NCI-H526 (cell line): ENCODE measurements at regions not wholly inside any gene's neighbourhood (a gene's known extent, or its start where the extent isn't known, plus 50 kb on each side); places are given as distances from the start of the nearest gene placed in this dataset.
"Not testable (repeated sequence)": the region's sequence is repeated elsewhere in the genome, so short reads cannot be mapped to it uniquely, and the experiment has no call there.

Source experiments
- DNase-seq, 2 experiments: peaks; one replicate each; lab custom pipeline; 2025; lab: John Stamatoyannopoulos, UW

GRCh38 chr21:25240974-25241373 lies 366.3 kb downstream of the MRPL39 start:
- DNase-seq = no peak

GRCh38 chr21:25234857-25235801 lies 372.2 kb downstream of the MRPL39 start:
- no peak for DNase-seq

GRCh38 chr21:25220954-25221353 lies 386.3 kb downstream of the MRPL39 start:
- DNase-seq = no peak

GRCh38 chr21:25220169-25220568 lies 387.1 kb downstream of the MRPL39 start:
- no peak for DNase-seq

GRCh38 chr21:25215698-25216384 lies 391.4 kb downstream of the MRPL39 start:
- DNase-seq = no peak

- no peak for DNase-seq
Observed at GRCh38 chr21:25214676-25215075, 392.6 kb downstream of the MRPL39 start.

GRCh38 chr21:25199944-25200343 lies 407.3 kb downstream of the MRPL39 start:
- DNase-seq = no peak

GRCh38 chr21:25191141-25191540 lies 416.1 kb downstream of the MRPL39 start:
- no peak for DNase-seq

GRCh38 chr21:25189497-25189896 lies 417.8 kb downstream of the MRPL39 start:
- no peak for DNase-seq

GRCh38 chr21:25188677-25189079 lies 418.6 kb downstream of the MRPL39 start:
- no peak for DNase-seq

- DNase-seq = no peak
Observed at GRCh38 chr21:25186273-25186672, 421.0 kb downstream of the MRPL39 start.

GRCh38 chr21:25183577-25183976 lies 423.7 kb downstream of the MRPL39 start:
- DNase-seq = no peak

GRCh38 chr21:25181690-25182089 lies 425.6 kb downstream of the MRPL39 start:
- DNase-seq = not testable (repeated sequence)

GRCh38 chr21:25179116-25179515 lies 428.2 kb downstream of the MRPL39 start:
- no peak for DNase-seq

- no peak for DNase-seq
Observed at GRCh38 chr21:25176637-25177412, 430.5 kb downstream of the MRPL39 start.

- DNase-seq = no peak
Observed at GRCh38 chr21:25175938-25176337, 431.3 kb downstream of the MRPL39 start.

- no peak for DNase-seq
Observed at GRCh38 chr21:25171438-25171837, 435.8 kb downstream of the MRPL39 start.

GRCh38 chr21:25170681-25171080 lies 436.6 kb downstream of the MRPL39 start:
- DNase-seq = no peak

- DNase-seq = no peak
Observed at GRCh38 chr21:25169370-25169769, 437.9 kb downstream of the MRPL39 start.

GRCh38 chr21:25166904-25167303 lies 440.4 kb downstream of the MRPL39 start:
- not testable (repeated sequence) for DNase-seq

- no peak for DNase-seq
Observed at GRCh38 chr21:25161571-25161970, 445.7 kb downstream of the MRPL39 start.

GRCh38 chr21:25155020-25155419 lies 452.3 kb downstream of the MRPL39 start:
- DNase-seq = not testable (repeated sequence)
